HFF-Myc (cell line): ENCODE measurements at regions not wholly inside any gene's neighbourhood (a gene's known extent, or its start where the extent isn't known, plus 50 kb on each side); places are given as distances from the start of the nearest gene placed in this dataset.

Source experiments
- DNase-seq: peaks from one replicate; pipeline ENCODE4 v3.0.0-alpha.2; 2011; ENCODE audit warnings: low read depth; ENCODE audit errors: extremely low read depth
- H3K4me3 ChIP-seq: replicated peaks from 2 replicates; pipeline ENCODE4 v1.5.1; 2011; ENCODE audit warnings: low read depth, mild to moderate bottlenecking, control low read depth, low read length
- CTCF ChIP-seq: IDR thresholded peaks from 2 replicates; pipeline ENCODE4 v1.5.1; 2012; ENCODE audit warnings: mild to moderate bottlenecking, low read depth, low read length, control low read depth; ENCODE audit errors: missing control alignments

- no peak overlapping the region for H3K4me3 ChIP-seq
- TF ChIP-seq CTCF, result no peak
Measured at GRCh38 chr5:57658018-57658417, 175.4 kb upstream of the ACTBL2 start.

GRCh38 chr5:57655228-57655627, 172.6 kb upstream of the ACTBL2 start:
- no peak for TF ChIP-seq CTCF
- no peak for DNase-seq
- H3K4me3 ChIP-seq, result no peak overlapping the region

More at GRCh38 chr5:57658018-57658417, 175.4 kb upstream of the ACTBL2 start:
- no peak for DNase-seq

- no peak overlapping the region for H3K4me3 ChIP-seq
- no peak for TF ChIP-seq CTCF
- no peak for DNase-seq
Measured at GRCh38 chr5:57653636-57654290, 171.2 kb upstream of the ACTBL2 start.

GRCh38 chr5:57651127-57651526, 168.5 kb upstream of the ACTBL2 start:
- no peak overlapping the region for H3K4me3 ChIP-seq
- no peak for TF ChIP-seq CTCF
- DNase-seq, result no peak

GRCh38 chr5:57650360-57651069, 167.9 kb upstream of the ACTBL2 start:
- DNase-seq, result peak; percentile 39
- TF ChIP-seq CTCF, result peak; percentile 71
- no peak overlapping the region for H3K4me3 ChIP-seq

GRCh38 chr5:57642698-57643097, 160.1 kb upstream of the ACTBL2 start:
- no peak overlapping the region for H3K4me3 ChIP-seq

More at GRCh38 chr5:57642698-57643097, 160.1 kb upstream of the ACTBL2 start:
- no peak for DNase-seq
- no peak for TF ChIP-seq CTCF
